ENCODE measurements at regions not wholly inside any gene's neighbourhood (a gene's known extent, or its start where the extent isn't known, plus 50 kb on each side); places are given as distances from the start of the nearest gene placed in this dataset.

DNA sequence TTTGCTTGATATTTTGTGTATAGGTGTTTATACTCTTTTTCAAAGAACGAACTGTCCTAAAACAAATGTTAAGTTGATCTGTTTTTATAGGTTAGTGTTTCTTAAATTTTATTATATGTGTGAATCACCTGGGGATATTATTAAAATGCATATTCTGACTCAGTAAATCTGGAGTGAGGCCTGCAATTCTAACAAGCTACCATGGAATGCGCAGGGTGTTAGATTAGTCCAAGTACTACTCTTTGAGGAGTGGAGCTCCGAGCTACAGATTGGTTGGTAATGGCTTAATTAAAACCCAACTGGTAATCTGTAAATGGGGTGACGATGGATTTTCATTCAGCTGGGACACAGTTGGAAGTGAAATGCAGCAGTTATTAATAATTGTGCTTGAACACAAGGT lies 214.1 kb upstream of the UFM1 start:
- no peak for TF ChIP-seq CTCF (IDR thresholded peaks at IDR 0.05; ENCODE audit: partially characterized antibody, unreplicated experiment)
- no peaks in the 10 kb centered on the region for H3K4me1 Mint-ChIP-seq (ENCODE audit: low read depth, unreplicated experiment)
- H3K27me3 Mint-ChIP-seq (ENCODE audit: unreplicated experiment): no peaks in the 10 kb centered on the region
- DNase-seq: no peak
- H3K4me3 Mint-ChIP-seq (ENCODE audit: unreplicated experiment): no peak overlapping the region
- H3K36me3 Mint-ChIP-seq (ENCODE audit: unreplicated experiment): no peaks in the 10 kb centered on the region
- no peak overlapping the region for H3K27ac Mint-ChIP-seq (ENCODE audit: unreplicated experiment)
- H3K9me3 Mint-ChIP-seq (ENCODE audit: unreplicated experiment): no peaks in the 10 kb centered on the region

GRCh38 chr13:38121267-38121666 lies 228.4 kb upstream of the UFM1 start:
- no peak overlapping the region for H3K4me3 Mint-ChIP-seq (ENCODE audit: unreplicated experiment)
- DNase-seq: no peak
- no peak overlapping the region for H3K27ac Mint-ChIP-seq (ENCODE audit: unreplicated experiment)
- no peaks in the 10 kb centered on the region for H3K36me3 Mint-ChIP-seq (ENCODE audit: unreplicated experiment)
- no peak for TF ChIP-seq CTCF (IDR thresholded peaks at IDR 0.05; ENCODE audit: partially characterized antibody, unreplicated experiment)
- H3K4me1 Mint-ChIP-seq (ENCODE audit: low read depth, unreplicated experiment): no peaks in the 10 kb centered on the region
- H3K9me3 Mint-ChIP-seq (ENCODE audit: unreplicated experiment): no peaks in the 10 kb centered on the region
- no peaks in the 10 kb centered on the region for H3K27me3 Mint-ChIP-seq (ENCODE audit: unreplicated experiment)

- no peaks in the 10 kb centered on the region for H3K9me3 Mint-ChIP-seq (ENCODE audit: unreplicated experiment)
- no peak overlapping the region for H3K4me3 Mint-ChIP-seq (ENCODE audit: unreplicated experiment)
- no peak overlapping the region for H3K27ac Mint-ChIP-seq (ENCODE audit: unreplicated experiment)
- no peaks in the 10 kb centered on the region for H3K27me3 Mint-ChIP-seq (ENCODE audit: unreplicated experiment)
- DNase-seq: no peak
- H3K4me1 Mint-ChIP-seq (ENCODE audit: low read depth, unreplicated experiment): no peaks in the 10 kb centered on the region
- no peak for TF ChIP-seq CTCF (IDR thresholded peaks at IDR 0.05; ENCODE audit: partially characterized antibody, unreplicated experiment)
- H3K36me3 Mint-ChIP-seq (ENCODE audit: unreplicated experiment): no peaks in the 10 kb centered on the region
Measured at GRCh38 chr13:38103851-38104250, 234.3 kb upstream of the TRPC4 start.

GRCh38 chr13:38099751-38100150 lies 230.2 kb upstream of the TRPC4 start:
- DNase-seq: no peak
- Mint-ChIP-seq H3K27ac (ENCODE audit: unreplicated experiment) (no peak overlapping the region), H3K36me3 (ENCODE audit: unreplicated experiment) (no peaks in the 10 kb centered on the region), H3K27me3 (ENCODE audit: unreplicated experiment) (no peaks in the 10 kb centered on the region), H3K4me1 (ENCODE audit: low read depth, unreplicated experiment) (no peaks in the 10 kb centered on the region), H3K4me3 (ENCODE audit: unreplicated experiment) (no peak overlapping the region), H3K9me3 (ENCODE audit: unreplicated experiment) (no peaks in the 10 kb centered on the region)
- no peak for TF ChIP-seq CTCF (IDR thresholded peaks at IDR 0.05; ENCODE audit: partially characterized antibody, unreplicated experiment)

- H3K27me3 Mint-ChIP-seq (ENCODE audit: unreplicated experiment): no peaks in the 10 kb centered on the region
- no peak for TF ChIP-seq CTCF (IDR thresholded peaks at IDR 0.05; ENCODE audit: partially characterized antibody, unreplicated experiment)
- H3K9me3 Mint-ChIP-seq (ENCODE audit: unreplicated experiment): peaks cover 3% of the 10 kb centered on the region
- no peak for DNase-seq
- H3K4me3 Mint-ChIP-seq (ENCODE audit: unreplicated experiment): no peak overlapping the region
- H3K36me3 Mint-ChIP-seq (ENCODE audit: unreplicated experiment): no peaks in the 10 kb centered on the region
- H3K27ac Mint-ChIP-seq (ENCODE audit: unreplicated experiment): no peak overlapping the region
- H3K4me1 Mint-ChIP-seq (ENCODE audit: low read depth, unreplicated experiment): peaks cover 2% of the 10 kb centered on the region
Measured at GRCh38 chr13:38093425-38093824, 223.9 kb upstream of the TRPC4 start.

Data from glutamatergic neuron (in vitro differentiated cells).